SK-N-SH treated with all-trans-retinoic acid at 6 μM for 48 hours (cell line): ENCODE measurements at regions not wholly inside any gene's neighbourhood (a gene's known extent, or its start where the extent isn't known, plus 50 kb on each side); places are given as distances from the start of the nearest gene placed in this dataset.
A peak's percentile ranks its signal among the peaks of the same experiment; 100 is the strongest.

Source experiments
- ATAC-seq: fragments of 200-7000 bp; cut with Tn5 transposase; 3 replicates; pipeline ENCODE4 v1.9.1; 2020; ENCODE audit warnings: mild to moderate bottlenecking, moderate library complexity
- ARNTL ChIP-seq: fragments of 450-650 bp; formaldehyde crosslinking; IDR thresholded peaks from 2 replicates; pipeline ENCODE4 v1.5.0; 2020; ENCODE audit warnings: low read depth, mild to moderate bottlenecking, moderate library complexity, borderline replicate concordance
- CREB5 ChIP-seq: fragments of 250-450 bp; sonication (Bioruptor Pico); IDR thresholded peaks from 2 replicates; pipeline ENCODE4 v1.5.1; 2020; ENCODE audit warnings: low read depth, mild to moderate bottlenecking, moderate library complexity
- CSDC2 ChIP-seq: fragments of 250-450 bp; sonication (Bioruptor Pico); IDR thresholded peaks from 2 replicates; pipeline ENCODE4 v1.5.0; 2020; ENCODE audit warnings: mild to moderate bottlenecking, moderate library complexity
- CSRNP3 ChIP-seq: fragments of 250-450 bp; sonication (Bioruptor Pico); IDR thresholded peaks from 2 replicates; pipeline ENCODE4 v1.5.1; 2021; ENCODE audit warnings: mild to moderate bottlenecking, moderate library complexity
- ESRRG ChIP-seq: fragments of 250-450 bp; sonication (Bioruptor Pico); IDR thresholded peaks from 2 replicates; pipeline ENCODE4 v1.6.1; 2021; ENCODE audit warnings: mild to moderate bottlenecking
- ISL1 ChIP-seq: fragments of 250-450 bp; sonication (Bioruptor Pico); IDR thresholded peaks from 2 replicates; pipeline ENCODE4 v2.1.2; 2022; ENCODE audit warnings: mild to moderate bottlenecking, moderate library complexity
- OSR1 ChIP-seq: fragments of 250-450 bp; sonication (Bioruptor Pico); IDR thresholded peaks from 2 replicates; pipeline ENCODE4 v1.8.0; 2022; ENCODE audit warnings: moderate library complexity, mild to moderate bottlenecking, inconsistent platforms
- PATZ1 ChIP-seq: fragments of 250-450 bp; sonication (Bioruptor Pico); IDR thresholded peaks from 2 replicates; pipeline ENCODE4 v1.8.0; 2020; ENCODE audit warnings: mild to moderate bottlenecking, moderate library complexity, borderline replicate concordance
- RARB ChIP-seq: fragments of 250-450 bp; sonication (Bioruptor Pico); IDR thresholded peaks from 2 replicates; pipeline ENCODE4 v1.8.0; 2021; ENCODE audit warnings: mild to moderate bottlenecking, moderate library complexity
- SNAI2 ChIP-seq: fragments of 250-450 bp; sonication (Bioruptor Pico); IDR thresholded peaks from 2 replicates; pipeline ENCODE4 v1.5.0; 2020; ENCODE audit warnings: mild to moderate bottlenecking, moderate library complexity
- TSHZ2 ChIP-seq: fragments of 250-450 bp; sonication (Bioruptor Pico); IDR thresholded peaks from 2 replicates; pipeline ENCODE4 v1.5.0; 2020; ENCODE audit warnings: mild to moderate bottlenecking, moderate library complexity
- ZC3H10 ChIP-seq: fragments of 250-450 bp; sonication (Bioruptor Pico); IDR thresholded peaks from 2 replicates; pipeline ENCODE4 v1.5.1; 2021; ENCODE audit warnings: mild to moderate bottlenecking, moderate library complexity
- ZFP3 ChIP-seq: fragments of 250-450 bp; sonication (Bioruptor Pico); IDR thresholded peaks from 2 replicates; pipeline ENCODE4 v1.5.0; 2020; ENCODE audit warnings: mild to moderate bottlenecking, moderate library complexity
- ZFP30 ChIP-seq: fragments of 450-650 bp; formaldehyde crosslinking; IDR thresholded peaks from 2 replicates; pipeline ENCODE4 v1.5.0; 2022; ENCODE audit warnings: mild to moderate bottlenecking, moderate library complexity
- ZNF565 ChIP-seq: fragments of 450-650 bp; formaldehyde crosslinking; conservative IDR thresholded peaks from 2 replicates; pipeline ENCODE4 v1.5.0; 2020; ENCODE audit warnings: low read depth, mild to moderate bottlenecking, moderate library complexity
- ZNF70 ChIP-seq: fragments of 450-650 bp; formaldehyde crosslinking; IDR thresholded peaks from 2 replicates; pipeline ENCODE4 v1.5.0; 2020; ENCODE audit warnings: mild to moderate bottlenecking, moderate library complexity
- ZNF8 ChIP-seq: fragments of 450-650 bp; formaldehyde crosslinking; IDR thresholded peaks from 2 replicates; pipeline ENCODE4 v1.5.0; 2020; ENCODE audit warnings: mild to moderate bottlenecking, moderate library complexity

DNA sequence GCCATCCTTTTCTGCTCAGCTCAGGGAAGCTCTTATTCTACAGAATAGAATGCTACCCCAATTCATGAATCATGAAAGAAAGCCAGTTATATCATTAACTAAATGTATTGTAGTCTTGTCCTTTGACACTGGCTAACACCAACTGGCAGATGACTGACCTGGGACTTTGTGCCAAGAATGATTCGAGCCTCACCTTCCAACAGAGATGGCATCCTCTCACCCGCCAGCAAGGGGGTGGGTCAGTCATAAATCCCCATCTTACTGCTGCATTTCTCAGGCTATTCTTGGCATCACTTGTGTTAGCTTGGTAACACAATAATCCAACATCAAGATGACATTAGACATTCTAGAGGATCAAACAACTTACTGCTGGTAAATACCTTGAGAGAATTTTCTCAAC is 1239.8 kb upstream of the MIR17HG start:
- TF ChIP-seq CSDC2 (CRISPR knock-in tag) (no peak), OSR1 (CRISPR knock-in tag) (no peak), TSHZ2 (CRISPR knock-in tag) (no peak), PATZ1 (CRISPR knock-in tag) (no peak), ISL1 (CRISPR knock-in tag) (no peak), SNAI2 (CRISPR knock-in tag) (no peak), CSRNP3 (no peak), ZFP3 (CRISPR knock-in tag) (no peak), ESRRG (CRISPR knock-in tag) (no peak), ARNTL (CRISPR knock-in tag) (no peak), ZC3H10 (CRISPR knock-in tag) (no peak), ZNF8 (no peak), ZNF565 (CRISPR knock-in tag) (no peak), ZNF70 (CRISPR knock-in tag) (no peak), ZFP30 (CRISPR knock-in tag) (no peak)
- ATAC-seq: no peak

DNA sequence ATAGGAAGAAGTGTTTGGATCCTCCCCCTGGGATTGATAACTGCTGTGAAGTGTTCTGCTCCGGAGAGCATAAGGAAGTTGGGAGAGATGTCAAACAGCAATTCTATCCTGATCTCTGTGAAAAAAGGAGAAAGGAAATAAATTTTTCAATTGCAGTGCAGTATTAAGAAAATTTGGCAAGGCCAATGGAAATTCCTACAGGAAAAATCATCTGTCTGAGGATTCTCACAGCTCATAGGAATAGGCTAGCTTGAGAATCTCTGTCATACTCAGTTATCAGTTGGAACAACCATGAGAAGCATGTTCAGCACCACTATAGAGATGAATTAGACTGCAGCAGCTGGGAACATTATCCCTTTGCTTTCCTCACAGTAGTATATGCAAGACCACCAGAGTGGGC is 1238.9 kb upstream of the MIR17HG start:
- peak; percentile 58 for ATAC-seq
- no peak for TF ChIP-seq CSDC2 (CRISPR knock-in tag)
- no peak for TF ChIP-seq ZNF8
- TF ChIP-seq ISL1 (CRISPR knock-in tag): no peak
- TF ChIP-seq OSR1 (CRISPR knock-in tag): no peak
- no peak for TF ChIP-seq PATZ1 (CRISPR knock-in tag)
- TF ChIP-seq RARB (CRISPR knock-in tag): no peak
- TF ChIP-seq CREB5: no peak
- TF ChIP-seq ZFP30 (CRISPR knock-in tag): no peak
- no peak for TF ChIP-seq ZNF70 (CRISPR knock-in tag)
- no peak for TF ChIP-seq ZFP3 (CRISPR knock-in tag)
- TF ChIP-seq TSHZ2 (CRISPR knock-in tag): no peak
- no peak for TF ChIP-seq CSRNP3
- TF ChIP-seq, all 23 proteins: peak for 0
